GM21526 (cell line): ENCODE measurements at regions not wholly inside any gene's neighbourhood (a gene's known extent, or its start where the extent isn't known, plus 50 kb on each side); places are given as distances from the start of the nearest gene placed in this dataset.

Source experiments
- ATAC-seq: cut with Tn5 transposase; IDR thresholded peaks from one replicate; pipeline ENCODE4 v1.9.1; 2021; ENCODE audit warnings: moderate library complexity; ENCODE audit not compliant: unreplicated experiment, low FRiP score

- ATAC-seq = no peak
Measured at GRCh38 chr15:35755237-35755802, 209.4 kb upstream of the DPH6 start.

DNA sequence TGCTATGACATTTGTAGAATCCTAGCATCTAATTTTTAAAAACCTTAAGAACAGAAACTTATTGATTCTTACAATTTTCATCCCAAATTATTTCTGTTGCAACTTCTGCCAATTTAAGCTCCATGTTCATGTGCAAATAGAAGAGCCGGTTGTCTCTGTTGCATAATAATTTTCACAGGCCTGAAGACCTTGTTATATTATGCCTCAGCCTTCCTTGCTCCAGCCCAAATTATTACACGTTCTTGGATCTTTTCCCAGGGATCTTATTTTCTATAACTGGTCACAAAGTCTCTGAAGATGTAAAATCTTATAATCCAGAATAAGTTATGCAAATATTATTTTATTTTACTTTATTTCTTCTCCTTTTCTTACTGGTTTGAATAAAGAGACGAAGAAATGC, 210.7 kb upstream of the DPH6 start:
- no peak for ATAC-seq

- no peak for ATAC-seq
Measured at GRCh38 chr15:35757361-35757760, 211.4 kb upstream of the DPH6 start.

GRCh38 chr15:35757765-35758164, 211.8 kb upstream of the DPH6 start:
- ATAC-seq = no peak

DNA sequence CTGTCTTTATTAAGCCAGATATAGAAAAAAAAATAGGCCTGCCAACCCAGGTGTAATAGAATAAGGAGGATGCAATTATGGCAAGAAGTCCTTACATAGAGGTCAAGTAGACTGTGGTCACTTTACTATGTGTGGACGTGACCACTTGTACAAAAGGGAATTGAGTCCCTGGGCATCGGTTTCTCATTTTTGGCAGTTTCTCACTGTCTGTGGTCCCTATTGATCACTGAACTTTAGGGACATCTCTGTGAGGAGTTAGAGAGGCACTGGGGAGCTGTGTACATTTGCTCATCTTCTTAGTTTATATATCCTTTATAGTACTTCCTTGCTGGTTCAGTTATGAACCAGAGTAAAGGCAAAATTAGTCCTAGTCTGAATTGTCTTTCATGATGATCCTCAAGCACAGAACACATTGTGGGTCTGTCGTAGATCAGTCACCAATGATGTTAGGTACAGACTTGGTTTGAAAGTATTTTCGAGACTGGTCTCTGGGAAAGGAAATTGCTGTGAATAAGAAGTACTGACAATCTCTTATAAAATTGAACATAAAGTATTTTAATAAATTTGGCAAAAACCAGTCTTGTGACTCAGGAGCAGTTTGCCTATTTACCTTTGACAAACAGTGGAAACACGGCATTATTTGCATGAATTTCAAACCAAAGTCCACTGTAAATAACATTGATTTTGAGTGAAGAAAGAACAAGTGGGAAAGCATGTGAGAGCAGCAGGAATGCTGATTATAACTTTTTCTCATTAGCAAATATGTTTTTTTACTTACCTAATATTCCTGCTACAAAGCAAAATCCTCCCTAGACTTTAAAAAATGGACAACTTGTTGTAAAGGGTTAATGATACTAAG, 218.9 kb upstream of the DPH6 start:
- no peak for ATAC-seq

- no peak for ATAC-seq
Measured at GRCh38 chr15:35768949-35769348, 223.0 kb upstream of the DPH6 start.

DNA sequence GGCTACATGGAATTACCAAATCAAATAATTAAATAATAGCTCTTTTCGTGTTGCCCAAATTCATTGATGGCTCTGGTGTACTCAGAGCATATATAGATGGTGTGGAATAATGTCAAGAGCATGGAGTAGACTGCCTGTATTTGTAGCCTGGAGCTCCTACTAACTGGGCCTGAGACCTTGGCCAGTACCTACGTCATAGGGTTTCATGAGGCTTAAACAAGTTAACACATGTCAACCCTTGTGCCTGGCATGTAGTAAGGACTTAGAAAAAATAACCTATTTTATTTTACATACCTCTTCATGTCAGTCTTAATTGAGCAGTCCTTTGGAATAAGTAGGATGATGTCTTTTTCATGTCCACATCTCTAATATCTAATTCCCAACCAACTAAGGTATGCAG, 223.7 kb upstream of the DPH6 start:
- ATAC-seq = no peak

- ATAC-seq = no peak
Measured at GRCh38 chr15:35771746-35772442, 225.9 kb upstream of the DPH6 start.

GRCh38 chr15:35774653-35775052, 228.7 kb upstream of the DPH6 start:
- no peak for ATAC-seq

- ATAC-seq = no peak
Measured at GRCh38 chr15:35775471-35775870, 229.5 kb upstream of the DPH6 start.

DNA sequence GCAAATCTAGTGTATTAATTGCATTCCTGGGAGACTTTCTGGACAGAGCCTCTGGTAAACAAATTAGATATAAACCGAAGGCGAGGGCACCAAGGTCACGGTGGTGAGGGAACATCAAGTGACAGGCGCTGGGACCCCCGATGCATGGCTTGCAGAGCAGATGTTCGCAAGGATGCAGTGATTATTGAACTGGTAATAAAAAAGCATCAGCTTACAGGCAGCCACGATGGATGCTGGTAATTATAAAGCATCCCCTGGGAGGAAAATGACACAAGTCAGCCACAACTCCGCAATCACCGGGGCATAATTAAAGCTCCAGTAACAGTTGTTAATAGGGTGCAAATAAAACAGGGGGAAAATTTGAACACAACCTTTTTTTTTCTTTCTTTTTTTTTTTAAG, 231.1 kb upstream of the DPH6 start:
- no peak for ATAC-seq

- ATAC-seq = no peak
Measured at GRCh38 chr15:35783203-35783602, 237.2 kb upstream of the DPH6 start.

DNA sequence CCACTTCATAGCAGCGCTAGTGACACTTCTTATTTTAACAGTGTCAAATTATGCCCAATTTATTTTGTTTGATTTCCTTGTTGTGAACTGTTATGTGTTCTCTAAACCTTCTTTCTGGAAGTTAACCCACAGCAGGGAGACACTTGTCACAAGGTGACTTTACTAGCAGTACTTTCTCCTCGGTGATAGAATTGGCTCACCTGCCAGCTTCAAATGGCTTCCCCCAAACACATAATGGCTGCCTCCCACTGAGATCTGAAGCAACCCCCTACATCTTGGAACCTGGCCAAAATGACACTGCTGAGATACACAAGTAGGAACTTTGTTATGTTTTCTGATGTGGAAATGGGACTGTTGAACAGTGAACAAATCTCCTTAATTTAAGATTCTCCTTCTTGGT, 238.8 kb upstream of the DPH6 start:
- ATAC-seq = no peak

DNA sequence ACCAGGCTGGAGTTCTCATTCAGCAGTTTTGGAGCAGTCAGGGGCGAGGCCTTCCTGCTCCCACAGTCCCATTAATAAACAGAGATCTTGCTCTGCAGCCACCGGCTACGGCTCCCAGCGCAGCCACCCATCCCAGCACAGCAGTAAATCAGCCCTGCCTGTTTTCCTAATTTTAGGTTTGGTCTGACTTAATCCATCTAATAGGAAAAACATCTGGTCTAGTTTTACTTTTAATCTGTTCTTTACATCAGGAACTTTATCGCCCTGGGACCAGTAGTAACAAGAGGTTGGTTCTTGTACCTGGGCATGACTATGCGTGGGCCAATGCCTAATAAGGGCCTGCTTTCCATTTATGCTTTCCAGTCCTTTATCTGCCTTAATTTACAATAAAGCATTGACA, 264.0 kb upstream of the DPH6 start:
- ATAC-seq = no peak

- no peak for ATAC-seq
Measured at GRCh38 chr15:35813573-35813972, 267.6 kb upstream of the DPH6 start.

DNA sequence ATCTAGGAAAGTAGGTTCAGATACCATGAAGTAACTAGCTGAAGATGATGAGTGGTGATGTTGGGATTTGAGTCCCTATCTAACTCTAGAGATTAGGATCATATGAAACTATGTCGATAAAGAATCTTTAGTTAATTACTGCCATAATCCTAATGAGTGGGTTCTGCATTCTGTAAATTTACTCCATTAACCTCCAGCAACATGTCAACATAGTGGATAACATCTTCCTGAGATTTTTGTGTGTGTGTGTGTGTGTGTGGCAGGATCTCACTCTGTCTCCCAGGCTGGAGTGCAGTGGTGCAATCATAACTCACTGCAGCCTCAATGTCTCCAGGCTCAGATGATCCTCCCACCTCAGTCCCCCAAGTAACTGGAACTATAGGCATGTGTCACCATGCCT, 272.9 kb upstream of the DPH6 start:
- ATAC-seq = no peak

- ATAC-seq = no peak
Measured at GRCh38 chr15:35822153-35822552, 276.2 kb upstream of the DPH6 start.

- ATAC-seq = no peak
Measured at GRCh38 chr15:35827141-35827540, 281.2 kb upstream of the DPH6 start.

GRCh38 chr15:35827911-35828310, 281.9 kb upstream of the DPH6 start:
- no peak for ATAC-seq

- ATAC-seq = no peak
Measured at GRCh38 chr15:35833581-35833980, 287.6 kb upstream of the DPH6 start.

- ATAC-seq = no peak
Measured at GRCh38 chr15:35834216-35834830, 288.4 kb upstream of the DPH6 start.
